Calu3 (cell line): ENCODE measurements at regions not wholly inside any gene's neighbourhood (a gene's known extent, or its start where the extent isn't known, plus 50 kb on each side); places are given as distances from the start of the nearest gene placed in this dataset.

Experiments
- BruUV-seq: library from RNA; stranded (reverse); fragments of 400-500 nt; replicated peaks from 2 replicates; lab custom pipeline; 2021; lab: Mats Ljungman, UMichigan
- CTCF ChIA-PET: fragments of 300-600 bp; sonication (Branson Sonifier 250); formaldehyde crosslinking; loops from one replicate; lab custom pipeline; 2022; ENCODE audit warnings: antibody characterized with exemption; lab: Charles Lee
- DNase-seq: peaks from one replicate; pipeline ENCODE4 v3.0.0; 2022
- H3K27ac Mint-ChIP-seq: one replicate; pipeline ENCODE4 v1.8.0; 2022; ENCODE audit warnings: mixed read lengths; ENCODE audit not compliant: unreplicated experiment
- H3K27me3 Mint-ChIP-seq: one replicate; pipeline ENCODE4 v1.8.0; 2022; ENCODE audit warnings: mixed read lengths; ENCODE audit not compliant: unreplicated experiment
- H3K36me3 Mint-ChIP-seq: one replicate; pipeline ENCODE4 v1.8.0; 2022; ENCODE audit warnings: mild to moderate bottlenecking, moderate library complexity, mixed read lengths; ENCODE audit not compliant: insufficient read depth, unreplicated experiment
- H3K4me1 Mint-ChIP-seq: one replicate; pipeline ENCODE4 v1.8.0; 2022; ENCODE audit warnings: mild to moderate bottlenecking, low read depth, mixed read lengths; ENCODE audit not compliant: unreplicated experiment
- H3K4me3 Mint-ChIP-seq: one replicate; pipeline ENCODE4 v1.8.0; 2022; ENCODE audit warnings: mild to moderate bottlenecking, low read depth, moderate library complexity, mixed read lengths; ENCODE audit not compliant: unreplicated experiment
- H3K9me3 Mint-ChIP-seq: one replicate; pipeline ENCODE4 v1.8.0; 2022; ENCODE audit warnings: low read depth, mixed read lengths; ENCODE audit not compliant: unreplicated experiment
- intact Hi-C: fragments of 100-400 bp; cut with micrococcal nuclease; formaldehyde crosslinking; loops from one replicate; pipeline ENCODE4 v1.10.0; 2022; ENCODE audit not compliant: unreplicated experiment
- TF ChIP-seq, protein P1 (sequence below): fragments of 200-600 bp; IDR thresholded peaks from one replicate; pipeline ENCODE4 v1.8.0; 2022; ENCODE audit warnings: antibody characterized with exemption; ENCODE audit not compliant: unreplicated experiment

DNA sequence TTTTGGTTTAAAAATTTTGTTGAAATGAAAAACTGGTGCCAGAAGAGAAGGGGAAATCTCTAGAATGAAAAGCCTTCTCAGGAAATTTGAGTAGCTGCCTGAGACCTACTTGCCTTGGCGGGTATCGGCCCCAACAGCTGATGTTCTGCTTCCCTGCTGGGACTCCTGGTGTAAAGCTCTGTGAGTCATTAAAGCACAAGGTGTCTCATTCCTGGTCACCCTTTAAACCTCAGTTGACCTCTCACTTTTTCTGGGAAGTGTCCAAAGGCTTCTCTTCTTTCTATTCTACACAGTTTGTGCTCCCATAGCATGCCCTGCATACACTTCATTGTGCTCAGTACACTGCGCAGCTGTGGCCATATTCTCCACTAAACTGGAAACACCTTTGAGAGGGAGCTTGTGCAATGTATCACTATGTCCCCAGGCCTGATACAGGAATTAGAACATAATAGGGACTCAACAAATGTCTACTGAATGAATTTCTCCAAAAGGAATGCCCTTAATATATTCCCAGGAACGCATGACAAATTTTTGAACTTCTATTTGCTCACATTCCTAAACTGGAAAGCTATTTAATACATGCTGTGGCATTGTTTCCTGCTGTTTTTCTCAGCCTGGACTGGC, 303.9 kb downstream of the SDHAF3 start:
- BruUV-seq: no TSS peak
- Mint-ChIP-seq H3K4me1 (no peaks in the 10 kb centered on the region), H3K27ac (no peak overlapping the region), H3K36me3 (no peaks in the 10 kb centered on the region), H3K27me3 (no peaks in the 10 kb centered on the region), H3K9me3 (no peaks in the 10 kb centered on the region), H3K4me3 (no peak overlapping the region)
- intact Hi-C loops: no loop called here
- CTCF ChIA-PET: no interaction called here
- DNase-seq: no peak
- TF ChIP-seq, protein P1, sequence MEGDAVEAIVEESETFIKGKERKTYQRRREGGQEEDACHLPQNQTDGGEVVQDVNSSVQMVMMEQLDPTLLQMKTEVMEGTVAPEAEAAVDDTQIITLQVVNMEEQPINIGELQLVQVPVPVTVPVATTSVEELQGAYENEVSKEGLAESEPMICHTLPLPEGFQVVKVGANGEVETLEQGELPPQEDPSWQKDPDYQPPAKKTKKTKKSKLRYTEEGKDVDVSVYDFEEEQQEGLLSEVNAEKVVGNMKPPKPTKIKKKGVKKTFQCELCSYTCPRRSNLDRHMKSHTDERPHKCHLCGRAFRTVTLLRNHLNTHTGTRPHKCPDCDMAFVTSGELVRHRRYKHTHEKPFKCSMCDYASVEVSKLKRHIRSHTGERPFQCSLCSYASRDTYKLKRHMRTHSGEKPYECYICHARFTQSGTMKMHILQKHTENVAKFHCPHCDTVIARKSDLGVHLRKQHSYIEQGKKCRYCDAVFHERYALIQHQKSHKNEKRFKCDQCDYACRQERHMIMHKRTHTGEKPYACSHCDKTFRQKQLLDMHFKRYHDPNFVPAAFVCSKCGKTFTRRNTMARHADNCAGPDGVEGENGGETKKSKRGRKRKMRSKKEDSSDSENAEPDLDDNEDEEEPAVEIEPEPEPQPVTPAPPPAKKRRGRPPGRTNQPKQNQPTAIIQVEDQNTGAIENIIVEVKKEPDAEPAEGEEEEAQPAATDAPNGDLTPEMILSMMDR: no peak

- CTCF ChIA-PET: no interaction called here
- no peak for DNase-seq
- Mint-ChIP-seq H3K27me3 (no peaks in the 10 kb centered on the region), H3K4me1 (no peaks in the 10 kb centered on the region), H3K4me3 (no peak overlapping the region), H3K36me3 (no peaks in the 10 kb centered on the region), H3K27ac (no peak overlapping the region), H3K9me3 (no peaks in the 10 kb centered on the region)
- TF ChIP-seq, protein P1: no peak
- BruUV-seq: no TSS peak
- intact Hi-C loops: no loop called here
Measured at GRCh38 chr7:97422046-97422445, 304.5 kb downstream of the SDHAF3 start.

- DNase-seq: no peak
- Mint-ChIP-seq H3K27ac (no peak overlapping the region), H3K27me3 (no peaks in the 10 kb centered on the region), H3K36me3 (no peaks in the 10 kb centered on the region), H3K9me3 (peaks cover 8% of the 10 kb centered on the region), H3K4me3 (no peak overlapping the region), H3K4me1 (no peaks in the 10 kb centered on the region)
- CTCF ChIA-PET: no interaction called here
- TF ChIP-seq, protein P1: no peak
- no TSS peak for BruUV-seq
- intact Hi-C loops: no loop called here
Measured at GRCh38 chr7:97430006-97430405, 301.9 kb upstream of the TAC1 start.

GRCh38 chr7:97439637-97440214, 292.2 kb upstream of the TAC1 start:
- BruUV-seq: no TSS peak
- Mint-ChIP-seq H3K36me3 (no peaks in the 10 kb centered on the region), H3K27ac (no peak overlapping the region), H3K4me3 (no peak overlapping the region), H3K4me1 (no peaks in the 10 kb centered on the region), H3K27me3 (no peaks in the 10 kb centered on the region), H3K9me3 (peaks cover 4% of the 10 kb centered on the region)
- CTCF ChIA-PET: no interaction called here
- intact Hi-C loops: no loop called here
- TF ChIP-seq, protein P1: no peak
- no peak for DNase-seq
